Loucy (cell line): ENCODE measurements at regions not wholly inside any gene's neighbourhood (a gene's known extent, or its start where the extent isn't known, plus 50 kb on each side); places are given as distances from the start of the nearest gene placed in this dataset.

Experiments used
- CTCF ChIP-seq: fragments of 200-600 bp; sonication (generic); conservative IDR thresholded peaks from 2 replicates; pipeline ENCODE4 v1.5.1; 2014; ENCODE audit warnings: mild to moderate bottlenecking, antibody characterized with exemption, low read length
- EZH2phosphoT487 ChIP-seq: fragments of 200-600 bp; IDR thresholded peaks from 2 replicates; pipeline ENCODE4 v1.6.1; 2018; ENCODE audit warnings: antibody characterized with exemption, mild to moderate bottlenecking, moderate library complexity, borderline replicate concordance

- TF ChIP-seq CTCF = no peak
- no peak for TF ChIP-seq EZH2phosphoT487
Measured at GRCh38 chr3:159763602-159764489, 224.8 kb upstream of the IL12A start.
